LNCaP clone FGC (cell line): ENCODE measurements at regions not wholly inside any gene's neighbourhood (a gene's known extent, or its start where the extent isn't known, plus 50 kb on each side); places are given as distances from the start of the nearest gene placed in this dataset.
"Not testable (repeated sequence)": the region's sequence is repeated elsewhere in the genome, so short reads cannot be mapped to it uniquely, and the experiment has no call there.

Source experiments
- DNase-seq: peaks from one replicate; pipeline ENCODE4 v3.0.0-alpha.2; 2011; ENCODE audit warnings: low read depth
- H3K4me3 ChIP-seq: 2 replicates; pipeline ENCODE4 v1.5.1; 2011; ENCODE audit warnings: mild to moderate bottlenecking, low read depth, low read length, control low read depth
- TF ChIP-seq, protein P1 (sequence below): IDR thresholded peaks from 2 replicates; pipeline ENCODE4 v1.5.1; 2012; ENCODE audit warnings: mild to moderate bottlenecking; ENCODE audit not compliant: control insufficient read depth, insufficient read depth; ENCODE audit errors: extremely low read depth

DNA sequence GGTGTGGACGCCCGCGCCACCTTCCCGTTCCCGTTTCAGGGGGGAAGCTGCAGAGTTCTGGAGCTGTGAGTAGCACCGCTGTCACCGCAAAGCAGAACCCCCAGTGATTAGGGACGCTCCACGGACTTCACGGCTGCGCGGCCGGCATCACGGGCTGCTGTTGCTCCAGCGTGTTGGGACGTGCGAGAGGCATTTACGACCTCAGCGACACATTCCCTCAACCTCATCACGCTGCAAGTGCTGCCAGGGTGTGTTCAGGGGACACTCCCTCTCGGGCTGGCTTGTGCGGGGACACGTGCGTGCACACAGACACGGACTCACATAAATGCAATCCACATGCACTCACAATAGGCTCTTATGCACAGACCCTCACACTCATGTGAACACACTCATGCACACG lies 187.9 kb downstream of the NPIPB11 start:
- DNase-seq = not testable (repeated sequence)
- H3K4me3 ChIP-seq = 0 out of 2 replicates have a peak overlapping the region, but pooled peaks have one; percentile 21

DNA sequence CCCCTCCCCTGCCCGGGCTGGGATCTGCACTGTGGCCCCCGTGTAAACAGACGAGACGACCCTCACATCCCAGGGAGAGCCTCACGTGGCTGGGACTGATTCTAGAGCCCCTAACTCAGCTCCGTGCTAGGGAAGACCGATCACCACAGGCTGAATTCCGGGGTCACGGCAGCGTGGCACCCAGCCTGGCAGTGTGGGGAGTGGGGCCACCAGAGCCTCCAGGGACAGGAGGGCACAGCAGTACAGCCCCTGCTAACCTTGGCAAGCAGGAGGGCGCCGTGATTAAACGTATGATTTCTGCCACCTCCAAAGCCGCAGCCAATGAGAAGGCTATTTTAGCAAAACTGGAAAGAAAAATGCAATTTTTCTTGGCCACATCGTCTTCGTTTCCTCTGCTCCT lies 188.3 kb downstream of the NPIPB11 start:
- not testable (repeated sequence) for H3K4me3 ChIP-seq, DNase-seq

DNA sequence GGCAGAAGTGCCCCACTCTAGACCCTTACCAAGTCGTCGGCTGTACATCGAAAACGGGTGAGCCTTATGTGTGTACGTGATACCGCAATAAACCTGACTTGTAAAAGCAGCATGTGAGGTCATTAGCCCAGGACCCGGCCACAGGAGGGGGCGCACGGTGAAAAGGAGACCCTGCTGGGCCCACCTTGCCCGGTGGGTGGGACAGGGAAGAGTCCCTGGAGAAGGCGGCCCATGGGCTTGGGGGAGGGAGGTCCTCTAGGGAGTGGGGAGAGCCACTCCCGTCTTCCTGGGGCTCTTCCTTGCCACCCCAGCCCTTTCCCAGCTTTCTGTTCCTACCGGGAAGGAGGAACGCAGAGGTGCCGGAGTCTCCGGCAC lies 188.8 kb downstream of the NPIPB11 start:
- not testable (repeated sequence) for H3K4me3 ChIP-seq, DNase-seq

DNA sequence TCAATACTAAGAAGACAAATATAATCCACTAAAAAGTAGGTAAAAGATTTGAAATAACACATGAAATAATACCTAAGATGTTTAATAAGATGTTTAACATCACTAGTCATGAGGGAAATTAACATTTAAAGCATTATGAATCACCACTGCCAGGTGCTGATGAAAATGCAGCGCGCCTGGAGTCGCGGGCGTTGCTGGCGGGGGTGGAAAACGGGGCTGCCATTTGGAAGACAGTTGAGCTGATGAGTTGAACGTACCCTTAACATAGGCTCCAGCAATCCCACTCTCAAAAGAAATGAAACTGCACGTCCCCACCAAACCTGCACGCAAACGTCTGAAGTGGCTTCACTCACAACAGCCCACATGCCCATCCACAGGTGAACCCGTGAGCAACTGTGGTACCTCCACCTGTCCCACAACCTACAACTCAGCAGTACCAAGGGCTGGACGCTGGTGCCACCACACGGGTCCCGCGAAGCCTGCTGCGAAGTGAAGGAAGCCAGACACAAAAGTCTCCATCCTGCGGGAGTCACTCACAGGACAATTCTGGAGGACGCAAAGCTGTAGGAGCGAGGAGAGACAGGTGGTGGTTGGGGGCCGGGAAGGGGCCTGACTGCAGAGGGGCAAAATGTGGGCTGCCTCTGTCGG lies 189.3 kb downstream of the NPIPB11 start:
- not testable (repeated sequence) for H3K4me3 ChIP-seq, DNase-seq

DNA sequence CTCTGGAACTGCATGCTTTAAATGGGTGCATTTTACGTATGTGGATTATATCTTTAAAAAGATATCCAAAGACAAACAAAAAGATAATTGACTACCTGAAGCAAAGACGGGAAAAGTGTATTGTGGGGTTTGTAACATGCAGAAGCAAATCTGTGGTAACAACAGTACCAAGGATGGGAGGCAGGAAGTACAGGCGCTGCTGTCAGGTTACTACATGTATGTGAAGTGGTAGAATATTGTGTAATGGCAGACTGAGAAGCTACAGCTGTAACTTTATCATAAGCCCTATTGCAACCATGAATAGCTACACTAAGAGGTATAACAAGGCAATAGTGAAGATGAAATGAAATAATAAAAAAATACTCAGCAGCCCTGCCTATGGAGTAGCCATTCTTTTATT lies 192.7 kb downstream of the NPIPB11 start:
- DNase-seq = not testable (repeated sequence)

DNA sequence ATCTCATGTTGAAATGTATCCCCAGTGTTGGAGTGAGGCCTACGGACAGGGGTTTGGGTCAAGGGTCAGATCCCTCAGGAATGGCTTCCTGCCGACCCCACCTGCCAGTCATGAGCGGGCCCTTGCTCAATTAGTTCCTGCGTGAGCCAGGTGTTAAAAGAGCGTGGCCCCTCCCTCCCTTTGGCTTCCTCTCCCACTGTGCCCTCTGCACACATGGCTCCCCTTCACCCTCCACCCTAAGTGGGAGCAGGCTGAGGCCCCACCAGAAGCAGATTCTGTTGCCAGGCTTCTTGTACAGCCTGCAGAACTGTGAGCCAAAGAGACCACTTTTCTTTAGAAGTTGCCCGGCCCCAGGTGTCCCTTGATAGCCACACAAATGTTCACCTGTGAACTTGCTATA lies 193.3 kb downstream of the NPIPB11 start:
- not testable (repeated sequence) for DNase-seq, H3K4me3 ChIP-seq

More for the DNA sequence above, 192.7 kb downstream of the NPIPB11 start:
- H3K4me3 ChIP-seq = not testable (repeated sequence)

DNA sequence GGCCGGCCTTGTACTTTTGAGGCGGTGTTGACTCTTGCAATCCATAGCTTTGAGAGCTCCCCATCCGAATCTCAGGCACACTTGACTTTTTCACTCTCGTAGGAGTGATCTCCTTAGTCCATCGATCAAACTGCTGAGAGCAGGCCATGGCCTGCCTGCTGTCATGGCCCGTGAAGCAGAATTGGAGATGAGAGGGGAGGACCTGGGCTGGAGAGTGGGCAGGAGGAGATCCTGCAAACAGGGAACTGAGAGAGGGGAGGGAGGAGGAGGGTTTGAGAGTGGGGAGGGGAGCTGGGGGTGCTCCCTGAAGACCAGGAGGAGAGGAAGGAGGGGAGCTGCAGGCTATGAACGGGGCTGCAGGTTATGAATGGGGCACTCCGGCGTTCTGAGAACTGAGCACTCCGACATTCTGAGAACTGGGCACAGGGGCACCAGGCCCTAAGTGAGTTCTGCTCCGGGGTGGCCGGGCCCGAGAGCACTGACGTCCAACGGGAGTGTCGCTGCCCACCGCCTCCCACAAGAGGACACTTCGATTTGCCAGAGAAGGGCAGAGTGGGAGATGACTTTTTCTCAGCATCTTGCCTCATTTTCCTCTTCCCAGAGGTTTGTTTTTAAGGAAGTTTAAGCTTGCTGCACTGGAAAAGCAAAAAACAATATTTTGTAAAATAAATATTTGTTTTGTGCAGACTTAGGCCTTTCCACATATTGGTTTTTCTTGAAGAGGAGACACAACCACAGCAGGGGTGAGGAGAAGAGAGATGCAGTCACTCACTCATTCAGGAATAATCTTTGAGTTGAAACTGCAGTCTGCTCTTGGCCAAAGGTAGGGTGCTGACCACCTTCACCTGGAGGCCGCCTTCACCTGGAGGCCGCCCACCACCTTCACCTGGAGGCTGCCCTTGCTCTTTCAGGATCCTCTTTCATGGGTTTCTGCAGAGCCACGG lies 194.2 kb downstream of the NPIPB11 start:
- DNase-seq, H3K4me3 ChIP-seq: not testable (repeated sequence)

DNA sequence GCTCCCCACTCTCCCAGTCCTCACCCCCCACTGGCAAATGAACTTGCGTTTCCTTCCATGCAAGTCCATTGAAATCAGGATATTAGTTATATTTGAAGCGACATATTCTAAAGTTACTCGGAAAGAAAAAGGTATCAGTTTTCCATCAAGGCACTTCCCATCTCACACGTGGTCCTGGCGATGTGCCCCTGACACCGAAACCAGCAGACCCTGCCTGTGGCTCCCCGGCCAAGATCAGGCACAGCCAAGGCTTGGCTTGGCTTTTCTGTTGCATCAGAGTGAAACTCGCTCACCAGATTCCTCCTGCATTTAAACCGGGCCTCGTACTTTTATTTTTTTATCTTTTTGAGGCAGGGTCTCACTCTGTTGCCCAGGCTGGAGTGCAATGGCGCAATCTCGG lies 195.1 kb downstream of the NPIPB11 start:
- not testable (repeated sequence) for DNase-seq, H3K4me3 ChIP-seq

DNA sequence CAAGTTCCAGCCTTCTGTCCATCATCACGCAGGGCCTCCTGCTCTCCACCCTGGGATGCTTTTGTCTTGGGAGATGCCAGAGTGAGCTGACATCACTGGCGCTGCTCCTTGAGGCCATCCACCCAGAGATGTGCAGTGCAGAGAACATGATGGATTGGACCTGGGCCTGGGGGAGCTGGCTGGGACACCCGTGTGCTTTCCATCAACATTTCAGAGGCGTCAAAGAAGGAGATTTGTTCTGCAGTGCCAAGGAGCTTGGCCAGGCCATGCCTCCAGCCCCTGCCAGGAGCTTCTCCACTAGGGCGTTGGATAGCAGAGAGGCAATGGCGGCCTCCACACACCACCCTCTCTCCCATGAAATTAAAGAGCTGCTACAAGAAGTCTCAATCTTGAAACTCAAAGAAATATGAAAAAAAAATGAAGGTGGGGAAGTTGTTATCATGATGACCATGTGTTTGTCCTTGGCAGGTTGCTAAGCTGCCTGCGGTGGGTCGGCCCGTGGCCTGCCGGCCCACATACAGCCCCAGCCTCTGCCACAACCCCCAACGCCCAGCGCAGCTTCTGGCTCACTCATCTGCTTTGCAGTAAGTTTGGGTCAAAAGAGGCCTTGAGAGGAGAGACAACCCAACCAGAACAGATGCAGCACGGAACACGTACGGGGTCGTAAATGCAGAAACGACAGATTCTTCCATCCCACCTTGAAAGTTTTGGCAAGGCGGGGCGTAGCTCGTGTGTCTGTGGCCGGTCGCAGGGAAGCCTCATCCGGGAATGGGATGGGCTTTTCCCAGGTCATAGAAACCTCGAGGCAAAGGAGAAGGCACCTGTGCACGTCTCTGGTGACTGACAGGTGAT lies 196.0 kb downstream of the NPIPB11 start:
- not testable (repeated sequence) for DNase-seq, H3K4me3 ChIP-seq

DNA sequence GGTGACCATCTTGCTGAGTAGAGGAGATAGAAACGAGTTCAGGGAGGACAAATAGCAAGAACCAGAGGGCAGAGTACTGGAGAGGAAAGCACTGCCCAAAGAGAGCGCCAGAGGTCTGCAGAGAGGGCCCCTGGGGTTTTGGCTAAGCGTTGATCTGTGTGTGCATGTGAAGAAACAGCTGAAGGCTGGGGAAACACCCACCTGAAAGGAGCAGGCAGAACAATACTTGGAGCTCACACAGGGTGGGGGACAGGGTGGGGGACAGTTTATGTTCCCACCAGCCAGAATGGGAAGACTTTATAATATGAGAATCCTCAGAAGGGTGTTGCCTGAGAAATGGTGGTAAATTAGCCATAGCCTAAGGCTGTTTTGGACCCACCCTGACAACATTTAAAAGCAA lies 200.4 kb downstream of the NPIPB11 start:
- not testable (repeated sequence) for DNase-seq, H3K4me3 ChIP-seq

DNA sequence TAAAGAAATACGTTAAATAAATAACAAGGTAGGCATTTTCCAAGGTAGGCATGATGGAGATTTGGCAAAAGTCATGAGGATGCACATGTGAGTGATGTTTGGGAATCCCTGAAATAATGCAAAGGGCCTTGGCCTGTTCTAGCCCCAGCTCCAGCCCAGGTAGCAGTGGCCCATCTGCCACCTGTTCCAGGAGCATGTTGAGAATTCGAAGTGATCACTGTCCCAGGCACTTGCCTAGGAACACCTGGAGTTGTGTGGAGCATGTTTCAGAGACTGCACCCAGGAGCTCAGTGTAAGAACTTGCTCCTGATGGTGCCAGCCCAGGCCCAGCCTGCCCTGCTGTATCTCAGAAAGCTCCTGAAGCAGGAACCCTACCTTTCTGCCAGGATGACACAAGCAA lies 201.4 kb downstream of the NPIPB11 start:
- DNase-seq, H3K4me3 ChIP-seq: not testable (repeated sequence)

DNA sequence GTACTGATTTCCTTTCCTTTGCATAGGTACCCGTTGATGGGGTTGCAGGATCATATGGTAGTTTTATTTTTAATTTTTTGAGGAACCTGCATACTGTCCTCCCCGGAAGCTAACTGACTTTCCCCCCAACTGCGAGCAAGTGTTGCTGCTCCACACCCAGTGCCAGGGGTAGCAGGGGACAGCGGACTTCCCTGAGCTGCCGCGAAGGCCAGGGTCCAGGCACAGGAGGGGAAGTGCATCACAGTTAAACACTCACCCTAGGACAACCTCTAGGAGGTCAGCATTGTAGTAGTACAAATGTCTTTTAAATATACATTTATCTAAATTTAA lies 201.7 kb downstream of the NPIPB11 start:
- TF ChIP-seq, protein P1, sequence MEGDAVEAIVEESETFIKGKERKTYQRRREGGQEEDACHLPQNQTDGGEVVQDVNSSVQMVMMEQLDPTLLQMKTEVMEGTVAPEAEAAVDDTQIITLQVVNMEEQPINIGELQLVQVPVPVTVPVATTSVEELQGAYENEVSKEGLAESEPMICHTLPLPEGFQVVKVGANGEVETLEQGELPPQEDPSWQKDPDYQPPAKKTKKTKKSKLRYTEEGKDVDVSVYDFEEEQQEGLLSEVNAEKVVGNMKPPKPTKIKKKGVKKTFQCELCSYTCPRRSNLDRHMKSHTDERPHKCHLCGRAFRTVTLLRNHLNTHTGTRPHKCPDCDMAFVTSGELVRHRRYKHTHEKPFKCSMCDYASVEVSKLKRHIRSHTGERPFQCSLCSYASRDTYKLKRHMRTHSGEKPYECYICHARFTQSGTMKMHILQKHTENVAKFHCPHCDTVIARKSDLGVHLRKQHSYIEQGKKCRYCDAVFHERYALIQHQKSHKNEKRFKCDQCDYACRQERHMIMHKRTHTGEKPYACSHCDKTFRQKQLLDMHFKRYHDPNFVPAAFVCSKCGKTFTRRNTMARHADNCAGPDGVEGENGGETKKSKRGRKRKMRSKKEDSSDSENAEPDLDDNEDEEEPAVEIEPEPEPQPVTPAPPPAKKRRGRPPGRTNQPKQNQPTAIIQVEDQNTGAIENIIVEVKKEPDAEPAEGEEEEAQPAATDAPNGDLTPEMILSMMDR = no peak
- no peak for DNase-seq

DNA sequence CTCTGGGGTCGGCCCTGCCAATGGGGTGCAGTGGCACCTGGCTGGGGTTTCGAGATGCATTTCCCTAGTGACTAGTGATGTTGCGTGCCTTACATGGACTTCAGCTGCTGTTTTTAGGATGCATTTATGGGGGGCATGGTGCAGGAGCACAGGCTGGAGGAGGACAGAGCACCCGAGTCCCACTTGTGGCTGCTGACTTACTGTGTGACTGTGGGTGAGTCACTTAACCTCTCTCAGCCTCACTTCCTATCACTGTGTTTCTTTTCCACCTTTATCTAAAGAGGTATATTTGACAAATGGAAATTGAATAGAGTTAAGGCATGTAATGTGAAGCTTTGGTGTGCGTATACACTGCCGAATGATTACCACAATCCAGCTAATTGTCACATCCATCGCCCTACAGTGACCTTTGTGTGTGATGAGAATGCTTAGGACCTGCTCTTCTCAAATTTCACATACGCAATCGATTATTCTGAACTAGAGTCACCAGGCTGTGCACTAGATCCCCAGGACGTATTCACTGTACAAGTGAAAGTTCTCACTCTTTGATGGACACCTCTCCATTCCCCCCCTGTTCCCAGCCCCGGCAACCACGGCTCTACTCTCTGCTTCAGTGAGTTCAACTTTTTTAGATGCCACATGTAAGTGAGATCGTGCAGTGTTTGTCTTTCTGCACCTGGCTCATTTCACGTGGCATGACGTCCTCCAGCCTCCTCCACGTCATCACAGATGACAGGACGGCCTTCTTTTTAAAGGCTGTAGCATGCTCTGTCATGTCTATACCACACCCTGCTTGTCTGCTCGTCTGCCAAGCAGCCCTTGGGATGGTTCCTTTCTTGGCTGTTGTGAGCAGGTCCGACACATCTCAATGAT lies 202.3 kb downstream of the NPIPB11 start:
- H3K4me3 ChIP-seq, DNase-seq: not testable (repeated sequence)

More for the DNA sequence above, 201.7 kb downstream of the NPIPB11 start:
- no peak overlapping the region for H3K4me3 ChIP-seq

DNA sequence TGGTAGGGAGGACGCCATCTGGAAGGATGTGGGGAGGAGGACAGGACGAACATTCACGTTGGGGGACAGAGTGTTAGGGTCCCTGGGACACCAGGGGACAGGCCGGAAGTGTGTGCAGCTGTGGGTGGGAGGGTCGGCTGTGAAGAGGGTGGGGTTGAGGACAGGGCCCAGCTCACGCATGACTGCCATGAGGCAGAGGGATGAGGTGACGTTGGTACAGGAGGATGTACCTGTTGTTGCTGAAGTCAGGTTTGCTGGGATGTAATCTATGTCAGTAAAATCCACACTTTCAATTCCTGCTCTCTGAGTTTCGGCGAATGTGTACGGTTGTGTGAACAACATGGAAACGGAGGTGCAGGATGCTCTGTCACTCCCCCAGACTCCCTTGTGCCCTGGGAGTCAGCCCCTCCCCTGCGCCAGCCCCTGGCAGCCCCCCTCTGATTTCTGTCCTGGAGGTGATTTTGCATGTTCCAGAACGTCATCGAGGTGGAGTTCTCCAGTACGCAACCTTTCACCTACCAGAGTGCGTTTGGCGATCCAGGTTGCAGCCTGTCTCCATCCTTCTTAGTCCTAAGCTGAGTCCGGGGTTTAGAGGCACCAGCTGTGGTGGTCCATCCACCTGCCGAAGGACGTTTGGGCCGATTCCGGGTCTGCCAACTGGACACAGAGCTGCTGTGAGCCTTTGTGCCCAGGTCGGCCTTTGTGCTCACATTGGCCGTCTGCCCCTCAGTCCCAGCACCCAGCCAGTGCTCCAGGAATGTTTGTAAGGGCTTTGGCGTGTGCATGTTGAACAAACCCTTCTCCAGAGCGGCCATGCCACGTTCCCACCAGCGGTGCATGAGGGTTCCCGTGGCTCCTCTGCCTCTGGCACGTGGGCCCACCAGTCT lies 203.2 kb downstream of the NPIPB11 start:
- not testable (repeated sequence) for H3K4me3 ChIP-seq, DNase-seq

DNA sequence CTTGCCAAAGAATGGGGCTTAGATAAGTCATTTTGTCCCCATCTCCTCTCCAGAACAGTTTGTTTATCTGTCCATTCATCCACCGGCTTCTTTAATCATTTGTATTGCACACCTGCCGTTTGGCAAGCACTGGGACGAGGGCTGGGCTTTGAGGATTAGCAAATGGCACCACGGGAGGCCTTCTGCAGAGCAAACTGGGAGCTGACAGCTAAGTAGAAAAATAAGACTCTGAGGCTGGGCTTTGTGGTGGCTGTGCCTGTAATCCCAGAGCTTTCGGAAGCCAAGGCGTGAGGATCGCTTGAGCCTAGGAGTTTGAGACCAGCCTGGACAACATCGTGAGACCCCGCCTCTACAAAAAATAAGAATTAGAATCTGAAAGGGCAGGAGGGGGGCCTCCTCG lies 203.9 kb downstream of the NPIPB11 start:
- H3K4me3 ChIP-seq, DNase-seq: not testable (repeated sequence)

DNA sequence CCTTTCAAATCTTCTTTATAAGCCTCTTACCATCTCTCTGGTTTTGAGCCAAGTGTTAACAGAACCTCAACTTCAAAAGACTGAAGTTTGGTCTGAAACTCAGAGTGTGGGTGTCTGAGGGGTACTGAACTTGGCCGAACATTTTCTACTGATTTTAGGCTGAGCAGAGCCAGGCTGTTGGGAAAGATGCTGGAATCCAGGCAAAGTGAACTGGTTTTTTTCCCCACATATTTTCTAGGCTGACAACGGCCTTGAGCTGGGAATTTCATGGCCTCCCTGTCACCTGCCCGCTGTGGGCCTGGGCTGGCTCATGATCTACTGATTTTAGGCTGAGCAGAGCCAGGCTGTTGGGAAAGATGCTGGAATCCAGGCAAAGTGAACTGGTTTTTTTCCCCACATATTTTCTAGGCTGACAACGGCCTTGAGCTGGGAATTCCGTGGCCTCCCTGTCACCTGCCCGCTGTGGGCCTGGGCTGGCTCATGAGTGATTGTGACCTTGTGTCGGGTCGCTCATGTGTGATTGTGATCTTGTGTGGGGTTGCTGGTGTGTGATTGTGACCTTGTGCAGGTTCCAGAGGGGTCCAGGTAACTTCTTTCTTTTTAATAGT lies 204.4 kb downstream of the NPIPB11 start:
- DNase-seq, H3K4me3 ChIP-seq: not testable (repeated sequence)
